Activated T-cell treated with anti-CD3 and anti-CD28 coated beads for 48 hours (primary cell): ENCODE measurements at regions not wholly inside any gene's neighbourhood (a gene's known extent, or its start where the extent isn't known, plus 50 kb on each side); places are given as distances from the start of the nearest gene placed in this dataset.

ENCODE experiments used
- DNase-seq: peaks from one replicate; pipeline ENCODE4 v3.0.0-alpha.2; 2020; ENCODE audit warnings: low read depth

DNA sequence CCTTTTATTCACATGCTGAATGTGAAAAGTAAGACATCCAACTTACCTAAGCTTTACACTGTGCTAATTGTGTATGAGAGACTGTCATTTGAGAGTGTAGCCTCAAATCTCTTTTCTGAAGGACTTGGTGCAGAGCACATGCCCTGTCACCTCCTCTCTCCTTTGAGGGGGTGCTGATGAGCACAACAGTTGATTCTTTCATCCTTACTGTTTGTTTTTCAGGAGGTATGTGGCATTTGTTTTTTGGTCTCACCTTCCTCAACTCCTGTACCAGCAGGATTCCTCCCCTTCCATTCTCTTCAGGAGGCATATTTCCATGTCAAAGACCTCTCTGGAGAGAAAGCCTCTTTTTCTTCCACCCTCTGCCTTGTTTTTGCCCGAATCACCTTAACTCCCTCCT lies 252.6 kb upstream of the CITED2 start:
- no peak for DNase-seq

DNA sequence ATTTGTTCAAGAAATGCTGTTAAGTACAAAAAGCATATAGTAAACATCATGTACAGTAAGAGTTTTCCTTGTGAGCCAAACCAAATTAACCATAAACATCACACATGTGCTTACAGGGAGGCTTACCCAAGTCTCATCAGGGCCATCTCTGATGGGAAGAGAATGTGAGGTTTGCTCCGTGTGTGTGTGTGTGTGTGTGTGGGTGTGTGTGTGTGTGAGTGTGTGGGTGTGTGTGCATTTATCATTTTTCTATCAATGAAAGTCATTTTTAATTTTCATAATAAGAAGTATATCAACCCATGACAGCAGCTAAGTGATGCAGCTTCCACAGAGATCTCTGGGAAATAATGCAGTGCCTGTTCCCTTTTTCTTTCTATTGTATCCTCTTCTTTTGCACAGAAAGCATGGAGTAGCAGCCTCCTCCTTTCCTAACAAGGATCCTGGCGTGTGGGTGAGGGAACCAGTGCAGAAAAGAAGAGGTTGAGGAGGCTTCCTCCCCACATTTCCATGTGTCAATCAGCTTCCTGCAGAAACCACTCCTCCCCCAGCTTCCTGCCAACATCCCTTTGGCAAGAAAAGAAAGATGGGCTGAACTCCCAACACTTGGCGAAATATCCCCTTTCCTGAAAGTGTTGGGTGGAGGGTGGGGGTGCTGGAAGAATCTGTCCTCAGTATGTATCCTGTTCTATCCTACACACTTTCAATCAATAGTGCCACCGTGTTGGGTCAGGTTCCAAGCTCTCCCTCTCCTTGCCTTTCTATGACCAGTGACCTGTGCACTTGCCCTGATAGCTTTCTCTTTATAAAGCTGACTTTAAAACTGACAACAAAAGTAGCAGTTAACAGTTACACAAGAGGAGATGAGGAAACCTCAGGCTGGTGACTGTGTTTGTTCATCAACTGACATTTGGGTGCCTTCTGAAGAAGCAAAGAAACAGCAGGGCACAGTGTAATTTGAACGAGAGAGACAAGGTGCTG lies 251.8 kb upstream of the CITED2 start:
- no peak for DNase-seq

DNA sequence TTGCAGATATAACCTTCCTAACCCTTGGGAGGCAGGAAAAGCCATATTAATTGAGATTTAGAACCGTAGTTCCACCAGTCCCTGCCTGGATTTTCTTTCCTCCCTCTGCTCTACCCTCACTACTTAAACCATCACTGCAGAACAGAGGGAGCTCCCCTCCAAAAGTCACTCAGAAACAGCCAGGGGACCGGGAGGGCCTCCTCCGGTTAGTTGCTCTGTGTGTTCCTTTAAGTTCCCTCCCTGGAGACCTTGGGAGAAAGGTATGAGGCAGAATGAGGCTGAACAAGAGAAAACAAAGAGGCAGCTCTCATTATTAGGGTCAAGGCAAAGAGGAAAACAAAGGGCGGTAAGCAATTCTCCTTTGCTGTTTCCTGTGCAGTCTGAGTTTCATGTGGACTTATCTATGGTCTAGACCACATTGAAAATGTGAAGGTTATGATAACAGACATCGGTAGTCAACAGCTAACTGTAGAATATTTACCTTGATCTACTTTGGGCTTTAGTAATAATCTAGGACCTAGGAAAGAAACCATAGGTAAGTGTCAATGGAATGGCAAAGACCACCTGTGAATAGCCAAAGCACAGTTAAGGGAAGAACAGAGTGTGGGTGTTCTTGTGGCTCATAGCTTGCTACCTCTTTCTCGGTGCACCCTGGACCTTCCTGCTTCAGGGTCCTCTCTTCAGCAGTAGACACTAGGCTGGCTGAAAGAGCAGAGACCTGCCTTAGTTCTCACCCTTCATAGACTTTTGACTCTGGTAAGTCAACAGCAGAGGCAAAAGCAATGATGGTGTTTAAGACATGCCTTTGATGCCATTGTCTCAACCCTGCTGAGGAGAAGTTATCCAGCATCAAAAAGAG lies 250.9 kb upstream of the CITED2 start:
- DNase-seq = no peak

DNA sequence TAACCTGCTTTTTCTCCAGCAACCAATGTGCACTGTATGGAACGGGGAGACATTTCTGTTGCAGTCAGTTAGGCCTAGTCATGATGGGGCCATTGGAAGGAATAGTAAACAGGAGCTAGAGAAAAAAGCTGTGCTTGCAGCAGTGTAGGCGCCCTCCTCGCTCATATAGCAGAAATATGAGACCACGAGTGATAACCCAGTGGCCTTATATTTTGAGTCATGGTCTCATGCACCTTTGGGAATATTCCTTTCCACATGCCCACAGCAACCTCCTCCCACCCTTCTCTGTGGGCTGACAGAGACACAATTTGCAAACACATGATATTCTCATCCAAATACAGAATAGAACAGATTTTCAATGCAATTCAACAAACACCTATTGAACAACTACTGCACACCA lies 248.9 kb upstream of the CITED2 start:
- no peak for DNase-seq

DNA sequence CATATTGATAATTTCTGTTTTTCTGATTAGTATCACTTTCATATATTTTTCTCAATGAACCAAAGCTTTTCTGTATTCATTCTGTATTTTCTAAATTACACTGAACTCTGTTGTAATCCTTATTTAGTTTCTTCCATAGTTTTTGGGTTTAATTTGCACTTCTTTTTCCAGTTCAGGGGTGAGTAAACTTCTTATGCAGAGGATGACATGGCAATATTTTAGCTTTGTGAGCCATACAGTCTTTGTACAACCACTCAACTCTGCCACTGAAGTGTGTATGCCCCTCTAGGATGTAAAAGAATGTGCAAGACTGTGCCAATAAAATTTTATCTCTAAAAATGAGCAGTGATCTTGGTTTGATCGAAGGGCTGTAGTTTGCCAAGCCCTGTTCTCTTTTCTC lies 239.0 kb upstream of the CITED2 start:
- DNase-seq = no peak

DNA sequence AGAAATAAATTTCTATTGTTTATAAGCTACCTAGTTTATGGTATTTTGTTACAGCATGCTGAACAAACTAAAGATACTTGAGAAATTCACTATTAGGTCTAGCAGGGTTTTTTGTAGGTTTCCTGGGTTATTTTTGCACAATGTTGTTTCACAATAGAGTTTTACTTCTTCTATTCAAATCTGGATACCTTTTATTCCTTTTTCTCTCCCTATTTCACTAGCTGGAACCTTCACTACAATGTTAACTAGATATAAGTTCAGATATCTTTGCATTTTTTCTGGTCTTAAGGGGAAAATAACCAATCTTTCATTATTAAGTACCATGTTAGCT lies 237.7 kb upstream of the CITED2 start:
- DNase-seq = no peak

DNA sequence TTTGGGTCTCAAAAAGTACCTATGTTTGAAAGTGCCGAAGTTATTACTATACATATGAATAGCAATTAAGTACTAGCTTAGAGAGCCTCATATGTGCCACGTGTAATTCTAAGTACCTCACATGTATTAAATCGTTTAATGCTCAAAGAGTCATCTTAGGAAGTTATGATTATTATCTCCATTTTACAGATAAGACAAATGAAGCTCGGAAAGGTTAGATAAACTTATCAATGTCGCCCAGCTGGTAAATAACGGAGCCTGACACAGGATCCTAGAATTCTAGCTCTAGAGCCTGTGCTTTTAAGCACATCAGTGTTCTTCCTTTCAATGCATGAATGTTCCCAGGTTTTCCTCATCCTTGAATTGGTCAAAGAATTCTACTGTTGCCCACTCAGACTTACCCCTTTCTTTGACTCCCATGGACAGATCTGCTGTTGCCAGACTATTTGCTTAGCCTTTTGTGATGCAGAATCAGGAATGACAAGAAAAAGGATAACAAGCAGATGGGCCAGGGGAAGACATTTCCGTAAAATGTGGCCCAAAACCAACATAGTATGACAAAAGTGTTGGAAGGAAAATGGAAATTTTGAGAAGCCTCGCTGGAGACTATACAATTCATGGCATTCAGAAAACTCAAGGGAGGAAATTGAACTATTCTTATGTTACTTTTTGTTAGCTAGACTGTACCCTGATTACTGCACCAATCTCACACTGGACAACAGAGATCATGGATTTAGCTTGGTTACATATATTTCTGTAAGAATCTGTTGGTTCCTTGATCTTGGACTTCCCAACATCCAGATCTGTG lies 237.1 kb upstream of the CITED2 start:
- no peak for DNase-seq

DNA sequence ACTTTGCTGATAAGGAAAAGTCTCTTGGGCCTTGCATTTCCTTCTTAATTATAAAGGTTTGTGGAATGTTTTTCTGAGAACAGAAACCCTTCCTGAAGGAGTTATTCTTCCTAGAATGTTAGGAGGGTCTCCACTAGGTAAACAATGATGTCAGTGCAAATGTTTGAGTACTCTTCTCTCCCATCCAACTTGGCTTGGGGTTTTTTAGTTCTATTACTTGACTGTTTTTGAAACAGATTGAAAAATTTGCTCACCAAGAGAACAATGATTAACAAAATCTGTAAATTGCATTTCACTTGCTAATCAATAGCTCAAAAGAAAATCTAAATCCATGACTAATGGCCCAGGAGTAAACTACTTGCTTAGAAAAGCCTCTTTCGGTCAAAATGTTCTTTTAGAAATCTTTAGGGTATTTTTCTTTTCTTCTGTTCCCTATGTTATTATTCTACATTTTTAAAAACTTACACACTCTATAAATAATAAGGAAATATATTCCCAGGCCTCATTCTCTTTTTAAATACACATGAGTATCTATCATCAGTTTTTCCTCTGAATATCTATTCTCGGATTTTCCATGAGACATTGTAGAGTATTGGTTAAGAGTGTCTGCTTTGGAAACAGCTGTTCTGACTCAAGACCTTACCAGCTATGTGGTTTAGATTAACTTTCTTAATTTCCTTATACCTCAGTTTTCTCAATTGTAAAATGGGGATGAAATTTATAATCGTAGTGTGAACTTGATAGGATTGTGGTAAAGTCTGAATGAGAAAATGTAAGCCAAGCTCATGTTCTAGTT lies 234.2 kb upstream of the CITED2 start:
- no peak for DNase-seq

DNA sequence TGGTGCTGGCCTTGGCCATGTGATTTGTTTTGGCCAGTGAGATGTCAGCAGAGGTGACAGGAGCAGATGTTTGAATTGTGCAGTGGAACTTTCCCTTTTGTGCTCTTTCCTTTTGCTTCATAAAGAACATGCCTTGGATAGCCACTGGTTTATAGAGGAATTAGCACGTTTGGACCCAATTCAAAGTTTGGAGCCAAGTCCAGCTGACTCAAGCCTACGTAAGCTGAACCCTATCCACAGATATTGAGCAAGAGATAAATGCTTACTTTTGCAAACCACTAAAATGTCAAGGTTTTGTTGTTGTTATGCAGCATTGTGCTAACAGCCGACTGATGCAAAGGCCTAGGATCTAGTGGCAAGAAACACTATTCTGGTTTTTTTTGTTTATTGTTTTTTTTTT lies 230.9 kb upstream of the CITED2 start:
- no peak for DNase-seq

DNA sequence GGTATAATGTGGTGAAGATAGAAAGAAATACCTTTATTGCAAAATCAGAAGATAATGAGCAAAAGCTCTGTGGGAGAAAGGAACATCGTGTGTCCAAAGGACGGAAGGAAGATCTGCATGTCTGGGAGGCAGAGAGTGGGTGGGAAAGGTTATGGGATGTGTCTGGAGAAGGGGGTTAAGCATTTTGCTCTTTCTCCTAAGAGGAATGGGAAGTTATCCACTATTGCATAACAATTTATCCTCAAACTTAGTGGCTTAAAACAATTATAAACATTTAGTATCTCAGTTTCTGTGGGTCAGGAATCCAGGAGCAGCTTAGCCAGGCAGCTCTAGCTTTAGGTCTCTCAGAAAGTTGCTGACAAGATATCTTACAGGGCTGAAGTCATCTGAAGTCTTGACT lies 229.1 kb upstream of the CITED2 start:
- no peak for DNase-seq

DNA sequence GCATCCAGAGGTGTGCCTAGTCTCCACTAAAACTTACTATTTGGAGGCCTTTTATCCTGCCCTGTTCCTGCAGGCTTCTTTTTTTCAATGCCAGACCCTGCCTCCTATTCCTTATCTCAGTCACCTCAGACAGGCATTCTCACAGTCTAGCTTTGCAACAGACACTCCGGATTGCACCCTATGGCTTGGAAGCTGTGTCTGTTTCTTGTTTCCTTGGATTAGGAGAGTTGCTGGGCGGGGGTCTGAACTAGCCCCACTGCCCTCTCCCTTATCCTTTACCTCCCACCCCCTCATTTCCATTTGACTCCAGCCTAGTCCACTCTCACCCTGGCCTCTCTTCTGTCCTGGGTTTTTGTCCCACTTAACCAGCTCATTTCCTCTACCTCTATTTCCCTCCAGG lies 228.1 kb upstream of the CITED2 start:
- DNase-seq = no peak

DNA sequence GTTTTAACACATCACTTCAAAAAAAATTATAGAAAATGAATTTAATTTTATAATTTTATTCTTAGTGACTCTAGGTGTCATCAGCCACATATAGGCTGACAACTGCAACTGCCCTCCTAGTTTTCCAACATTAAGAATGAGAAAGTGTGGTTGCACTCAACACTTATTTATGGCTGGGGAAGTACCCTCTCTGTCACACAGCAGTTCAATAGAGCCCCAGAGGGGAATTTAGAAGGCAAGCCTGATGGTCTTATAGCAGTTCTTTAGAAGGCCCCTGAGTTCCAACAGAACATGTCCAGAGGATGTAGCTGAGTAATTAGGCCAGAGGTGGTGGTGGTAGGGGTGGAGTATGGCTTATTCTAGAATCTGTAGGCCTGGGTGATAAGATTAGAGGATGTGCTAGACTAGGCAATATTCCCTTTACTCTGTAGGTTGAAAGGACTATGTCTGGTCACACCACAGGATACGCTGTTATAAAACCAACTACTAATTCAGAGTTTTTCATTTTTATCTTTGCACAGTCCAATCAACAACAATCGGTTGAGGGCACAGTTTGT lies 226.5 kb upstream of the CITED2 start:
- DNase-seq = peak; percentile 2

DNA sequence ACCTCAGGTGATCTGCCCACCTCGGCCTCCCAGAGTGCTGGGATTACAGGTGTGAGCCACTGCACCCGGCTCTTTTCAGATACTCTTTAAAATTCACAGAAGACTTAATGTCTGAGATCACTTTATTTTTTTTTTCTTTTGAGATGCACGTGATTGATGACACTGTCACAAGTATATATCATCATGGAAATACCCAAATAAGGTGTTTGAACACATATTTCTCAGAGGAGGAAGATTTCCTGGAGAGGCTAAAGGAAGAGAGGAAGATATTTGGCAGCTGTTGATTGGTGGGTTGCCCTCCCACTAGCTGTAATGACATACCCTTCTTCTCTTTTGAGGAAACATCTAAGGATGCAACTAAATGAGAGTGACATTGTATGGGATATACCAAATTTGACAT lies 225.9 kb upstream of the CITED2 start:
- DNase-seq = no peak

DNA sequence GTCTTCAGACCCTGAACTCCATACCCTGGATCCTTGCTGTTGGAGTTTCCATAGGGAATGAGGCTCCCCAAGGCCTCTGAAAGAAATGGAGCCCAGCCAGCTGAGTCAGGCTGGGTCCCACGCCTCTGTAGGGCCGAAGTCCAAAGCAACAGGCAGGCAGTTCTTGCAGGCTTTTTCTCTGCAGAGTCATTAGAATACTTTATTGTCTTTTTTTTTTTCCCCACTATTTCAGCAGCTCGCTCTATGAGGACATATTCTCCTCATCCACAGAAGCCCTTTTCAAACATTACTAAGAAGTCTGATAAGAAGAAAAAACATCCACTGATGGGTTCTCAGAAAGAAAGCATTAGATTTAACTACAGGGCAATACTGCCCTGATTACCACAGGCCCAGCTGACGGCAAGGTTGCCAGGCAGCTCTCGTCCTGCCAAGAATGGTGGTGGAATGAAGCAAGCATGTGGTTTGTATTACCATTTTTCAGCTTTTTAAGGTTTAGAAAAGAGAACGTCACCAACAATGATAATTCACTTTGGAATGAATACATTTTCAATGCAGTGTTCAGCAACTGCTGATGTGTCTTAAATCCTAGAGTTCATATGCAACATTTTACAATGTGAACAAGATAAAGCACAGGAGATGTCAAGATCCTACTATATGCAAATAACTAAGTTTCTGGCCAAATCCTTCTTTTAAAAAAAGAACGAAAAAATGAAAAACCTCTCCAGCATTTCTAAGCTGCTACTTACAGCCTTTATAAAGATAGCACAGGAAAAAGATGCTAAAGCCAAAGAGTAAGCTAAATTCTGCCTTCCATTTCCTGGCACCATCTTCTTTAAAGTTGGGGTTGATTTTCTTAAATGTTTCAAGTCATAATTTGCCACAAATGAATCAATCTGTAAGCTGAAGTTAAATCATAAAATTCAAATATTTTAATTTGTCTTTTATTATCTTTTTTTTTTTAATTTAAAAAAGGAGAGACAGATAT lies 223.6 kb upstream of the CITED2 start:
- no peak for DNase-seq

DNA sequence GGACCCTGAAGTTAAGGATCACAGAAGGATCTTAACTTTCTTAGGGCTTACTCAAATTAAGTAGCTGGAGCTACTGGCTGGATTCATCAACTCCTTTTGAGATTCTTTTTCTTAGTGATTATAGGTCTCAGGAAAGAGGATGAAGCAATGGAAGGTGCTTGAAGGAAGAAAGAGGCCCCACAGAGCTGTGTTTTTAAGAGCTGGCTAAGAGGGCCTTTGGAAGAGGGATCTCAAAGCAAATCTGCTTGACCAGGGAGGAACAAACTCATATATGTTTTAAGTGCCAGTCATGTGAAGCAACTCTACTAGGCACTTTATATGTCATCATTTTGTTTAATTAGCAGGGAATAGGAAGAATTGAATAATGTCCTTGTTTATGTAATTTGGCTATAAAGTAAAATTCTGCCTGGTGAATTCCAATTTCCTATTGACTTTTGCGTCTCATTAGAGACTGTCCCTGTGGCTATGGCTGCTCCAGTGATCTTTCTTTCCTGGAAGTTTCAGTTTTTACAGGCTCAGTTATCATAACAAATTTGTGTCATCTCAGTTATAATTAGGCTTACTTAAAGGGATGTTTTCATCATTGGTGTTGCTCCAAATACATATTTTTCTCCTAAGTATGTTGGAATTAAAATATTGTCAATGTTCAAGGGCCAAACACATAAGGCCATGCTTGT lies 222.8 kb upstream of the CITED2 start:
- no peak for DNase-seq

DNA sequence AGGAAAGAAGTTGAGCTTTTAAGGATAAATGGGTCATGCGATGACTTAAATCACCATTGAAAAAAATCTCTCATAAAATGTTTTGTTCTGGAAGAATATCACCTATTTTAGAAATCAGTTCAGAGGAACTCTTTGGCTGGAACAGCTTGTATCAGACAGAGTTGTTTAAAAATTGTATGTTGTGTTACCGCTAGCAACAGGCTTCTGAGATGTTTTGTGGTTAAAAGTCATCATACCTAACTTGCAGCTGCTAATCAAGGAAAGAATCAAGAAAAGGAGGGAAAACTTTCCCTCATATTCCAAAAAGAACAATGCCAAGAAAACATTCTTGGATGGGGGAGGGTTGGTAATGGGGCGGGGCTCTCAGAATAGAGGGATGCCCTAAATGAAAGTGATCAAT lies 220.7 kb upstream of the CITED2 start:
- DNase-seq = no peak

DNA sequence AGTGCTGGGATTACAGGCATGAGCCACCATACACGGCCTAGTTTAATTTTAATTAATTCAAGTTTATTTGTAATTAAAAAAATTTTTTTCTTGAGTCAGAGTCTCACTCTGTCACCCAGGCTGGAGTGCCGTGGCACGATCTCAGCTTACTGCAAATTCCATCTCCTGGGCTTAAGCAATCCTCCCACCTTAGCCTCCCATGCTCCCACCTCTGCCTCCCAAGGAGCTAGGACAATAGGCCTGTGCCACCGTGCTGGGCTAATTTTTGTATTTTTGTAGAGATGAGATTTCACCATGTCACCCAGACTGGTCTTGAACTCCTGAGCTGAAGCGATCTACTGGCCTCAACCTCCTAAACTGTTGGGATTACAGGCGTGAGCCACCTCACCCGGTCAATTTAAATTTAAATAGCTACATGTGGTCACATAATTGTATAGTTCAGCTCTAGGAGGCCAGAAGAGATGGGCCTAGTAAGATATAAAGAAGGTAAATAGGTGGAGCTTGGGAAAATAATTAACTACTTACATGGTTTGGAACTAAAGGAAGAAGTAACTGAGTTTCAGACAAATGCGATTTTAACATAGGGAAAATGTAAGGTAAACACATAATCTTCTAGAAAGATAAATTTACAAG lies 220.0 kb upstream of the CITED2 start:
- no peak for DNase-seq

DNA sequence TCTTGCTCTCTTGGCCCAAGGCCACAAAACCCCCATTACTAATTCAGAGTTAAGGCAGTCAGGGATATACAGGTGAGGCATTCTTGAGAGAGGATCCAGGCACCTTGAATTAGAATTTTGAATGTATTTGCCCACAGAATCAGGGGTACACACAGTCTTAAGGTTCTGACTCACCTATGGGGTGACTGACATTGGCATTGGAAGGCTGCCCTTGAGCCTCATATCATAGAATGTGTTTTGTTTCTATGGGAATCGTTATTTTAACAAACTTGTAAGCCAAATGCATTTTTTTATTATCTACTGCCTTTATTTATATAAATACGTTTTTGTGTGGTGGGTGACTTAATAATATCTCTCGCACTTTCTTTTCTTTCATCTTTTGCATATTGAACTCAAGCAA lies 218.6 kb upstream of the CITED2 start:
- no peak for DNase-seq

DNA sequence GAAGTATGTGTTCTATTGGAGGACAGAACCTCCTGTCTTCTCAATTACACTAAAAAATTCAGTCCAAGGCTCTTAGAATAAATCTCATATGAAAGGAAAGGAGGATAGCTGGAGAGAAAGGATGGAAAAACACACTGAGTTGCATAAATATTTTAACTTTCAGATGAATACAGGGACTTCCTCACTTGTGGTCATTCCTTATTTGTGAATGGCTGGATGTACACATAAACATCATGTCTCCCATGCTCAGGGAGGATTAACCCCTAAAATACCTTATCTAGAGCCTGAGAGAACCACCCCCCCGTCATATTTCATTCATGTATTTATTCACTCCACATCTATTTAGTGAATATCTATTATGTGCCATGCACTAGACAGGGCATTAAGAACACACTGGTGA lies 217.6 kb upstream of the CITED2 start:
- DNase-seq = no peak
